K562 (cell line): ENCODE measurements at regions not wholly inside any gene's neighbourhood (a gene's known extent, or its start where the extent isn't known, plus 50 kb on each side); places are given as distances from the start of the nearest gene placed in this dataset.

Source experiments
- ATAC-seq: fragments of 200-7000 bp; cut with Tn5 transposase; 3 replicates; pipeline ENCODE4 v1.9.1; 2020; ENCODE audit warnings: moderate library complexity
- BruUV-seq: library from RNA; stranded (reverse); fragments of 400-500 nt; replicated peaks from 2 replicates; lab custom pipeline; 2021; lab: Mats Ljungman, UMichigan
- CTCF ChIA-PET: fragments of 300-600 bp; formaldehyde crosslinking; extraction: SDS; loops from one replicate; lab custom pipeline; 2021; ENCODE audit warnings: low intra/inter-chr PET ratio; lab: Yijun Ruan, JAX
- POLR2A ChIA-PET: fragments of 300-600, 350-650 bp; sonication (Branson Sonifier 250); formaldehyde crosslinking; extraction: SDS; loops from one replicate; lab custom pipeline; 2021; ENCODE audit warnings: antibody characterized with exemption, inconsistent platforms; lab: Yijun Ruan, JAX
- DNase-seq, 4 experiments: peaks; one replicate each; pipeline versions ENCODE4 v3.0.0 to v3.0.0-alpha.2; 2011 to 2018; ENCODE audit warnings: low spot score in 3 of 4, mixed read lengths in 3 of 4; ENCODE audit errors: extremely low read depth in 1 of 4
- FAIRE-seq: peaks from 2 replicates; lab custom pipeline; 2011; peaks lifted over from hg19 to GRCh38; lab: Jason Lieb, UNC
- H2AFZ ChIP-seq: 2 replicates; pipeline ENCODE4 v1.6.0; 2011; ENCODE audit warnings: low read depth, low read length, control low read depth, inconsistent platforms
- H3K27ac ChIP-seq: fragments of 200-600 bp; 3 replicates; pipeline ENCODE4 v1.8.0; 2011; ENCODE audit warnings: low read depth, mild to moderate bottlenecking, control low read depth, inconsistent platforms, low read length, moderate library complexity, mixed read lengths; ENCODE audit errors: extremely low read depth
- H3K27me3 ChIP-seq, 2 experiments: fragments of 300-600 bp in 1 of 2; 2 replicates in 1 of 2; 3 replicates in 1 of 2; pipeline versions ENCODE4 v1.6.0 to v1.8.0; 2011; ENCODE audit warnings: inconsistent platforms in 2 of 2, low read length in 2 of 2, mild to moderate bottlenecking in 1 of 2, mixed read lengths in 1 of 2, moderate library complexity in 1 of 2; ENCODE audit not compliant: control insufficient read depth in 2 of 2, insufficient read depth in 2 of 2
- H3K36me3 ChIP-seq: fragments of 300-600 bp; 3 replicates; pipeline ENCODE4 v1.8.0; 2011; ENCODE audit warnings: mild to moderate bottlenecking, low read length, inconsistent platforms; ENCODE audit not compliant: control insufficient read depth, insufficient read depth
- H3K4me1 ChIP-seq, 2 experiments: fragments of 200-600 bp in 1 of 2; replicated peaks in 1 of 2; 2 replicates in 1 of 2; 3 replicates in 1 of 2; pipeline versions ENCODE4 v1.5.1 to v1.8.0; 2011; ENCODE audit warnings: inconsistent platforms in 2 of 2, low read length in 2 of 2, mild to moderate bottlenecking in 1 of 2, mixed read lengths in 1 of 2, moderate library complexity in 1 of 2; ENCODE audit not compliant: control insufficient read depth in 2 of 2, insufficient read depth in 2 of 2
- H3K4me2 ChIP-seq: 2 replicates; pipeline ENCODE4 v1.6.1; 2011; ENCODE audit warnings: low read length, control low read depth, inconsistent platforms, mixed read lengths; ENCODE audit not compliant: insufficient read depth
- H3K4me3 ChIP-seq: fragments of 200-600 bp; sonication (generic), shearing (Covaris generic); 2 replicates; pipeline ENCODE4 v1.5.1; 2016; ENCODE audit warnings: control low read depth, inconsistent platforms
- H3K79me2 ChIP-seq: fragments of 200-600 bp; 3 replicates; pipeline ENCODE4 v1.8.0; 2011; ENCODE audit warnings: low read length, inconsistent platforms; ENCODE audit not compliant: control insufficient read depth, insufficient read depth
- H3K9ac ChIP-seq, 2 experiments: 2 replicates each; pipeline versions ENCODE4 v1.6.0 to v1.6.1; 2011; ENCODE audit warnings: low read depth in 2 of 2, low read length in 2 of 2, control low read depth in 1 of 2, inconsistent platforms in 1 of 2, mild to moderate bottlenecking in 1 of 2, mixed read lengths in 1 of 2; ENCODE audit not compliant: insufficient read depth in 1 of 2
- H3K9me1 ChIP-seq: one replicate; pipeline ENCODE4 v1.6.0; 2011; ENCODE audit warnings: inconsistent platforms, mild to moderate bottlenecking, low read length, moderate library complexity; ENCODE audit not compliant: control insufficient read depth, insufficient read depth
- H3K9me3 ChIP-seq: replicated peaks from 2 replicates; pipeline ENCODE4 v1.5.1; 2011; ENCODE audit warnings: low read depth, low read length, inconsistent platforms; ENCODE audit not compliant: control insufficient read depth, insufficient read depth
- H4K20me1 ChIP-seq: replicated peaks from 2 replicates; pipeline ENCODE4 v1.6.1; 2011; ENCODE audit warnings: low read length, inconsistent platforms, mixed read lengths; ENCODE audit not compliant: control insufficient read depth, insufficient read depth
- E2F8 ChIP-seq: fragments of 450-650 bp; IDR thresholded peaks from 2 replicates; pipeline ENCODE4 v1.7.1; 2018; ENCODE audit warnings: mild to moderate bottlenecking, low read depth; ENCODE audit not compliant: partially characterized antibody
- HMG20A ChIP-seq: fragments of 450-650 bp; formaldehyde crosslinking; conservative IDR thresholded peaks from 2 replicates; pipeline ENCODE4 v1.4.0; 2020; ENCODE audit warnings: mild to moderate bottlenecking, mixed read lengths
- NCOA6 ChIP-seq: fragments of 450-650 bp; IDR thresholded peaks from 2 replicates; pipeline ENCODE4 v1.6.1; 2017; ENCODE audit warnings: mild to moderate bottlenecking
- NFE2L1 ChIP-seq: fragments of 450-650 bp; IDR thresholded peaks from 2 replicates; pipeline ENCODE4 v1.6.1; 2016; ENCODE audit warnings: missing genetic modification characterization, low read depth, mild to moderate bottlenecking, missing compliant biosample characterization, moderate library complexity, borderline replicate concordance
- OTX1 ChIP-seq: fragments of 450-650 bp; formaldehyde crosslinking; IDR thresholded peaks from 2 replicates; pipeline ENCODE4 v1.4.0; 2022; ENCODE audit warnings: mild to moderate bottlenecking
- SAP30 ChIP-seq: fragments of 200-600 bp; sonication (generic); IDR thresholded peaks from 2 replicates; pipeline ENCODE4 v1.6.1; 2012; ENCODE audit warnings: borderline replicate concordance, low read depth, mild to moderate bottlenecking, moderate library complexity, low read length, control low read depth, inconsistent platforms; ENCODE audit not compliant: insufficient read depth, poor library complexity, severe bottlenecking
- TCF15 ChIP-seq: fragments of 250-450 bp; sonication (Bioruptor Pico); IDR thresholded peaks from 2 replicates; pipeline ENCODE4 v1.8.0; 2022; ENCODE audit warnings: moderate library complexity, mild to moderate bottlenecking, inconsistent platforms
- TFAM ChIP-seq: fragments of 250-450 bp; sonication (Bioruptor Pico); conservative IDR thresholded peaks from 2 replicates; pipeline ENCODE4 v1.5.0; 2021; ENCODE audit warnings: mild to moderate bottlenecking, moderate library complexity
- USF2 ChIP-seq: sonication (generic); formaldehyde crosslinking; IDR thresholded peaks from 2 replicates; pipeline ENCODE4 v1.5.0; 2020; ENCODE audit warnings: missing genetic modification reagents
- WGBS: fragments of 100-300 bp; shearing (Covaris generic); methylation state at CpG from one replicate; pipeline ENCODE4 v1.1.6; 2016; ENCODE audit warnings: low coverage, mixed read lengths; ENCODE audit not compliant: insufficient coverage; ENCODE audit errors: missing lambda C conversion rate; 5-methylcytosine and 5-hydroxymethylcytosine counted together
- in situ Hi-C: fragments of 300-500 bp; cut with MboI; formaldehyde crosslinking; loops from 4 replicates; pipeline ENCODE4 v1.15.0; 2018; ENCODE audit warnings: inconsistent platforms, mixed read lengths
- intact Hi-C: fragments of 100-400 bp; cut with micrococcal nuclease; formaldehyde crosslinking; loops from 2 replicates; pipeline ENCODE4 v1.14.2; 2022

- ChIA-PET POLR2A (interaction anchor here (0.8 kb wide), 1 partner anchor 15 kb away, joined by 3 read pairs; no protein-coding TSS in a partner anchor), CTCF (no interaction called here)
- DNase-seq (no peak), FAIRE-seq (no peak), ATAC-seq (no peak)
- Histone ChIP-seq H3K27ac (no peak overlapping the region), H2AFZ (no peak overlapping the region), H3K4me1 (no peaks in the 10 kb centered on the region; a peak in 1 of 5 replicates), H3K36me3 (no peaks in the 10 kb centered on the region), H3K9ac (no peak overlapping the region), H3K9me1 (no peaks in the 10 kb centered on the region), H4K20me1 (0 out of 2 replicates have a peak, but pooled peaks cover 4% of the 10 kb centered on the region), H3K79me2 (no peaks in the 10 kb centered on the region), H3K4me2 (no peak overlapping the region), H3K4me3 (no peak overlapping the region), H3K27me3 (peaks cover 14 to 42% of the 10 kb centered on the region in 2 experiments)
- intact Hi-C loops, result loop anchor here (10.0 kb wide), 1 partner anchor 162 kb away; no protein-coding TSS in a partner anchor
- WGBS, result 6% methylated on average over 13 of the region's 13 CpGs
- BruUV-seq, result no TSS peak
- TF ChIP-seq TCF15 (CRISPR knock-in tag) (no peak), OTX1 (CRISPR knock-in tag) (no peak), NFE2L1 (tag) (no peak), TFAM (CRISPR knock-in tag) (no peak), E2F8 (no peak), USF2 (CRISPR knock-in tag) (no peak), SAP30 (no peak), NCOA6 (no peak), HMG20A (CRISPR knock-in tag) (no peak)
- TF ChIP-seq, all 486 proteins: peak for 0
- no peaks in the 10 kb centered on the region for H3K9me3 ChIP-seq
- in situ Hi-C loops, result no loop called here
Observed at GRCh38 chr16:16992975-16993765, 477.6 kb downstream of the XYLT1 start.
